ENCODE measurements at regions not wholly inside any gene's neighbourhood (a gene's known extent, or its start where the extent isn't known, plus 50 kb on each side); places are given as distances from the start of the nearest gene placed in this dataset.

GRCh38 chr2:13558368-13558767 lies 841.6 kb downstream of the TRIB2 start:
- no peak for TF ChIP-seq ZNF10 (tag by site-specific recombination; IDR thresholded peaks at IDR 0.05)
- TF ChIP-seq HOXD13 (CRISPR knock-in tag; IDR thresholded peaks at IDR 0.05; ENCODE audit: borderline replicate concordance): no peak
- no peak for TF ChIP-seq HOXA7 (CRISPR knock-in tag; IDR thresholded peaks at IDR 0.05; ENCODE audit: borderline replicate concordance)
- no peak for TF ChIP-seq TCF7L2 (IDR thresholded peaks at IDR 0.05; ENCODE audit: borderline replicate concordance, low read depth, low read length)
- no peak for TF ChIP-seq ZBTB26 (tag by site-specific recombination; optimal IDR thresholded peaks at IDR 0.05)
- TF ChIP-seq ZBTB8A (tag by site-specific recombination; IDR thresholded peaks at IDR 0.05): no peak
